CD4-positive, alpha-beta T cell (primary cell): ENCODE measurements at regions not wholly inside any gene's neighbourhood (a gene's known extent, or its start where the extent isn't known, plus 50 kb on each side); places are given as distances from the start of the nearest gene placed in this dataset.

ENCODE experiments used
- ATAC-seq: fragments of 200-7000 bp; cut with Tn5 transposase; one replicate; pipeline ENCODE4 v1.10.0; 2022; ENCODE audit warnings: mild to moderate bottlenecking; ENCODE audit not compliant: poor library complexity
- CTCF ChIA-PET: fragments of 350-600 bp; sonication (Branson Sonifier 250); formaldehyde crosslinking; loops from one replicate; lab custom pipeline; 2021; ENCODE audit warnings: antibody characterized with exemption, inconsistent platforms; lab: Charles Lee
- POLR2A ChIA-PET: fragments of 350-600 bp; sonication (Branson Sonifier 250); formaldehyde crosslinking; loops from one replicate; lab custom pipeline; 2021; ENCODE audit warnings: antibody characterized with exemption, inconsistent platforms; lab: Charles Lee
- DNase-seq, 14 experiments: peaks; one replicate each; pipeline ENCODE4 v3.0.0-alpha.2; 2013 to 2020; ENCODE audit warnings: mixed read lengths in 2 of 14
- H3K27ac ChIP-seq, 2 donors: one replicate each; pipeline versions ENCODE4 v1.5.1 to v1.7.0; 2013; ENCODE audit warnings: low read length in 2 of 2, low read depth in 1 of 2, mild to moderate bottlenecking in 1 of 2
- H3K27me3 ChIP-seq, 2 experiments: 1 replicate in 1 of 2; 2 replicates in 1 of 2; pipeline versions ENCODE4 v1.6.1 to v1.7.0; 2013; ENCODE audit warnings: low read length in 2 of 2, control low read depth in 1 of 2, mild to moderate bottlenecking in 1 of 2, moderate library complexity in 1 of 2; ENCODE audit not compliant: insufficient read depth in 2 of 2, control insufficient read depth in 1 of 2
- H3K36me3 ChIP-seq: one replicate; pipeline ENCODE4 v1.6.1; 2013; ENCODE audit warnings: low read length, control low read depth; ENCODE audit not compliant: insufficient read depth
- H3K4me1 ChIP-seq: one replicate; pipeline ENCODE4 v1.6.1; 2013; ENCODE audit warnings: low read length, control low read depth; ENCODE audit not compliant: insufficient read depth
- H3K4me3 ChIP-seq: one replicate; pipeline ENCODE4 v1.5.1; 2013; ENCODE audit warnings: mild to moderate bottlenecking, low read length, moderate library complexity
- H3K9me3 ChIP-seq, 2 experiments: 1 replicate in 1 of 2; 2 replicates in 1 of 2; pipeline versions ENCODE4 v1.6.1 to v1.7.0; 2013; ENCODE audit warnings: low read length in 2 of 2, mild to moderate bottlenecking in 2 of 2, control low read depth in 1 of 2, moderate library complexity in 1 of 2; ENCODE audit not compliant: control insufficient read depth in 1 of 2, insufficient read depth in 1 of 2
- H3K27ac Mint-ChIP-seq: one replicate; pipeline ENCODE4 v1.8.0; 2020; ENCODE audit warnings: mixed read lengths
- H3K27me3 Mint-ChIP-seq: one replicate; pipeline ENCODE4 v1.8.0; 2021; ENCODE audit warnings: mixed read lengths
- H3K36me3 Mint-ChIP-seq: one replicate; pipeline ENCODE4 v1.8.0; 2021; ENCODE audit warnings: low read depth, mixed read lengths
- H3K4me1 Mint-ChIP-seq: one replicate; pipeline ENCODE4 v1.8.0; 2021; ENCODE audit warnings: low read depth, mixed read lengths
- H3K4me3 Mint-ChIP-seq: one replicate; pipeline ENCODE4 v1.8.0; 2020; ENCODE audit warnings: mild to moderate bottlenecking, mixed read lengths
- H3K9me3 Mint-ChIP-seq: one replicate; pipeline ENCODE4 v1.8.0; 2020; ENCODE audit warnings: mixed read lengths
- intact Hi-C, 2 experiments: fragments of 100-400 bp; cut with DNase I in 1 of 2; cut with micrococcal nuclease in 1 of 2; formaldehyde crosslinking; loops; one replicate each; pipeline versions ENCODE4 v1.15.1 to v1.9.0; 2023 to 2025; cut with DNase I, micrococcal nuclease
- TF ChIP-seq, protein P1 (sequence below): fragments of 200-600 bp; IDR thresholded peaks from one replicate; pipeline ENCODE4 v1.8.0; 2022; ENCODE audit warnings: antibody characterized with exemption, mild to moderate bottlenecking

DNA sequence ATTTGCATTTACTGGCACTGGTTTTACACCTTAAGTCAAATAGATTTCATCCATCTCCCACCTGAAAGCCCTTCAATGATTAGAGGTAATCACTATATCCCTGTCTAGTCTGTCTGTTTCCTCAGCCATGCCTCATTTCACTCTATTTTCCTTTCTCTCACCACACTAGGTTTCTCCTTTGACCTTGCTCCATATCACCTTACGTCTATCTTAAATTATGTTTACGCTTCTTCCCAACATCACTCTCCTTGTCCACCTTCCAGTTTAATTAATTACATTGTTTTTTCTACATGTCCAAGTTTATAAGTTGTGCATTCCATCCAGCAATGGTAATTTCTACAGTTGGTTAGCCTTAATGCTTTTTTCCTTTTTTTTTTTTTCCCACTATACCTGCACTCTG, 396.7 kb upstream of the PDZRN3 start:
- no peaks in the 10 kb centered on the region for H3K27me3 ChIP-seq
- no peak overlapping the region for H3K27ac ChIP-seq
- no peaks in the 10 kb centered on the region for H3K36me3 Mint-ChIP-seq
- no peak overlapping the region for H3K27ac Mint-ChIP-seq
- DNase-seq, result no peak
- ChIA-PET POLR2A (no interaction called here), CTCF (no interaction called here)
- H3K27me3 Mint-ChIP-seq, result no peaks in the 10 kb centered on the region
- no peaks in the 10 kb centered on the region for H3K36me3 ChIP-seq
- peaks cover 5% of the 10 kb centered on the region for H3K9me3 Mint-ChIP-seq
- no peaks in the 10 kb centered on the region for H3K9me3 ChIP-seq
- ATAC-seq, result no peak
- intact Hi-C loops, result no loop called here
- H3K4me3 ChIP-seq, result no peak overlapping the region
- no peaks in the 10 kb centered on the region for H3K4me1 Mint-ChIP-seq
- H3K4me3 Mint-ChIP-seq, result no peak overlapping the region
- no peaks in the 10 kb centered on the region for H3K4me1 ChIP-seq
- TF ChIP-seq, protein P1, sequence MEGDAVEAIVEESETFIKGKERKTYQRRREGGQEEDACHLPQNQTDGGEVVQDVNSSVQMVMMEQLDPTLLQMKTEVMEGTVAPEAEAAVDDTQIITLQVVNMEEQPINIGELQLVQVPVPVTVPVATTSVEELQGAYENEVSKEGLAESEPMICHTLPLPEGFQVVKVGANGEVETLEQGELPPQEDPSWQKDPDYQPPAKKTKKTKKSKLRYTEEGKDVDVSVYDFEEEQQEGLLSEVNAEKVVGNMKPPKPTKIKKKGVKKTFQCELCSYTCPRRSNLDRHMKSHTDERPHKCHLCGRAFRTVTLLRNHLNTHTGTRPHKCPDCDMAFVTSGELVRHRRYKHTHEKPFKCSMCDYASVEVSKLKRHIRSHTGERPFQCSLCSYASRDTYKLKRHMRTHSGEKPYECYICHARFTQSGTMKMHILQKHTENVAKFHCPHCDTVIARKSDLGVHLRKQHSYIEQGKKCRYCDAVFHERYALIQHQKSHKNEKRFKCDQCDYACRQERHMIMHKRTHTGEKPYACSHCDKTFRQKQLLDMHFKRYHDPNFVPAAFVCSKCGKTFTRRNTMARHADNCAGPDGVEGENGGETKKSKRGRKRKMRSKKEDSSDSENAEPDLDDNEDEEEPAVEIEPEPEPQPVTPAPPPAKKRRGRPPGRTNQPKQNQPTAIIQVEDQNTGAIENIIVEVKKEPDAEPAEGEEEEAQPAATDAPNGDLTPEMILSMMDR, result no peak

DNA sequence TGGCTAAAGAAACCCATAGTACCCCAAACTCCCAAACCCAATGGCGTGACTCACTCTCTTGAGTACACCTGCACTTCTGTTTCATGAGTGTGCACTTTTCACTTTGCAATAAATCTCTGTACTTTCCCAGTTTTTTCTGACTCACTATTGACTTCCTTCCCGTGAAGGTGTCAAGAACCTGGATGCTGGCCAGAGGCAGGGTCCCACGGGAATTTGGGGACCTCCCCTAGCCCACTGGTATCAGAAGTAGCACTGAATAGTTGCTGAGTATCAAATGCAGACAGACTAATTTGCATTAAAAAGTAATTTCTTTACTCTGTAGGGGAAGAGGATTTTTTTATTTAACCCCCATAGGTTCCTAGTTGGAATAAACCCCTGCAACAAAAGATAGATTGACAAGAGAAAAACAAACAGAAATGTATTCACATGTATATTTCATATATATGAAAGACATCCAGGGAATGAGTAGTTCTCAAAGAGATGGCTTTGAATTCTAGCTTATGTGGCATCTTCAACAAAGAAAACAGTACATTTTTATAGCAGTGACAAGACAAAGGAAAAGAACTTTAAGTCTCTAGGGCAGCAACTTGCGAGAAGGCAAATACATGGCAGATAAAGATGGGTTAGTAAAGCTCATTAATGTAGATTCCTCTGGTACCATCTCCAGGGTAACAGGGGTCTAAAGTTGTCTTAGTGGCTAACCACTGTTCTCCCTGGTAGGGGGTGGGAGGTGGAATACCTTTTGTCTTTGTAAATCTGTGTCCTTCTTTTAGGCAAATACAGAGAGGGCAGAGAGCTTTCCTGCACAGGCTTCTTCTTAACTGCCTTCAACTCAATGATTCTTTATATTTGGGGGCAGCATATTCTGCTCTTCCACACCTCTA, 385.5 kb upstream of the PDZRN3 start:
- H3K4me3 Mint-ChIP-seq, result no peak overlapping the region
- no peak overlapping the region for H3K4me3 ChIP-seq
- H3K9me3 ChIP-seq, result no peaks in the 10 kb centered on the region
- no peak overlapping the region for H3K27ac ChIP-seq
- no peaks in the 10 kb centered on the region for H3K36me3 ChIP-seq
- H3K27me3 Mint-ChIP-seq, result no peaks in the 10 kb centered on the region
- peaks cover 6% of the 10 kb centered on the region for H3K9me3 Mint-ChIP-seq
- intact Hi-C loops, result no loop called here
- H3K4me1 Mint-ChIP-seq, result no peaks in the 10 kb centered on the region
- TF ChIP-seq, protein P1, result no peak
- no peak for DNase-seq
- no peak overlapping the region for H3K27ac Mint-ChIP-seq
- no peaks in the 10 kb centered on the region for H3K27me3 ChIP-seq
- ChIA-PET CTCF (no interaction called here), POLR2A (no interaction called here)
- H3K36me3 Mint-ChIP-seq, result no peaks in the 10 kb centered on the region
- no peaks in the 10 kb centered on the region for H3K4me1 ChIP-seq
- ATAC-seq, result no peak

DNA sequence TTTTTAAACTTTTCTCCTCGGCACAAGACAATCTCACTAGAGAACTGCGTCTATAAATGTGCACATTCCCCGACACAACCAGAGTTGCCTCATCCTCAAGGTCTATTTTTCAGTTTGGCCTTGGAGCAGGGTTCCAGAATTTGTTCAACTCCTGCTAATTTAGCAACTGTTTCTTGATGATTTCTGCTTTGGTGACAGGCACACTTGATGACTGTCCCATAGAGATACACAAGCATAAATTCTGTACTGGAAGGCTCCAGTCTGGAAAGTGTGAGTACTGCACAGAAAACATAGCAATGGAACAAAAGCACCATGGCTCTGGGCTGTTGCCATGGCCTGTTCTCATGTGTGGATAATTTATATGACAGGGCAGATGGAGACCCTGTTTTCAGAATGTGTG, 379.6 kb upstream of the PDZRN3 start:
- DNase-seq, result no peak
- Histone ChIP-seq H3K9me3 (peaks cover 0 to 4% of the 10 kb centered on the region in 2 experiments), H3K4me3 (no peak overlapping the region), H3K27ac (no peak overlapping the region), H3K27me3 (no peaks in the 10 kb centered on the region), H3K36me3 (no peaks in the 10 kb centered on the region), H3K4me1 (no peaks in the 10 kb centered on the region)
- Mint-ChIP-seq H3K36me3 (no peaks in the 10 kb centered on the region), H3K4me1 (no peaks in the 10 kb centered on the region), H3K27ac (no peak overlapping the region), H3K9me3 (peaks cover 8% of the 10 kb centered on the region), H3K27me3 (no peaks in the 10 kb centered on the region), H3K4me3 (no peak overlapping the region)
- TF ChIP-seq, protein P1, result no peak
- POLR2A ChIA-PET, result no interaction called here
- no peak for ATAC-seq
- CTCF ChIA-PET, result no interaction called here
- intact Hi-C loops, result no loop called here
